SHP77 (cell line): ENCODE measurements at regions not wholly inside any gene's neighbourhood (a gene's known extent, or its start where the extent isn't known, plus 50 kb on each side); places are given as distances from the start of the nearest gene placed in this dataset.
"Not testable (repeated sequence)": the region's sequence is repeated elsewhere in the genome, so short reads cannot be mapped to it uniquely, and the experiment has no call there.

Experiments
- DNase-seq, 2 experiments: peaks; one replicate each; lab custom pipeline; 2025; lab: John Stamatoyannopoulos, UW

GRCh38 chr21:38614558-38614957 is 116.3 kb upstream of the ERG start:
- no peak for DNase-seq

GRCh38 chr21:38619480-38619879 is 121.2 kb upstream of the ERG start:
- no peak for DNase-seq

GRCh38 chr21:38619992-38620479 is 121.8 kb upstream of the ERG start:
- no peak for DNase-seq

- DNase-seq: no peak
Measured at GRCh38 chr21:38621132-38621531, 122.9 kb upstream of the ERG start.

- no peak for DNase-seq
Measured at GRCh38 chr21:38622081-38622826, 124.0 kb upstream of the ERG start.

GRCh38 chr21:38622827-38623209 is 124.5 kb upstream of the ERG start:
- DNase-seq: no peak

GRCh38 chr21:38623552-38623951 is 125.3 kb upstream of the ERG start:
- DNase-seq: no peak

- no peak for DNase-seq
Measured at GRCh38 chr21:38625000-38625399, 126.7 kb upstream of the ERG start.

- no peak for DNase-seq
Measured at GRCh38 chr21:38626306-38626705, 128.0 kb upstream of the ERG start.

- no peak for DNase-seq
Measured at GRCh38 chr21:38628349-38628748, 130.1 kb upstream of the ERG start.

GRCh38 chr21:38631206-38631605 is 132.9 kb upstream of the ERG start:
- no peak for DNase-seq

- DNase-seq: no peak
Measured at GRCh38 chr21:38631676-38632075, 133.4 kb upstream of the ERG start.

GRCh38 chr21:38637161-38637560 is 138.9 kb upstream of the ERG start:
- no peak for DNase-seq

GRCh38 chr21:38639571-38640354 is 141.5 kb upstream of the ERG start:
- DNase-seq: no peak

GRCh38 chr21:38640355-38640742 is 142.1 kb upstream of the ERG start:
- DNase-seq: not testable (repeated sequence)

- no peak for DNase-seq
Measured at GRCh38 chr21:38643404-38644023, 145.2 kb upstream of the ERG start.

GRCh38 chr21:38645282-38645681 is 147.0 kb upstream of the ERG start:
- no peak for DNase-seq

- DNase-seq: no peak
Measured at GRCh38 chr21:38646213-38646837, 148.0 kb upstream of the ERG start.

- no peak for DNase-seq
Measured at GRCh38 chr21:38649120-38649519, 150.8 kb upstream of the ERG start.

GRCh38 chr21:38651570-38651969 is 153.3 kb upstream of the ERG start:
- no peak for DNase-seq

GRCh38 chr21:38652396-38652795 is 153.3 kb upstream of the ETS2 start:
- DNase-seq: no peak

GRCh38 chr21:38654580-38654979 is 151.1 kb upstream of the ETS2 start:
- no peak for DNase-seq
